HG03565 (cell line): ENCODE measurements at regions not wholly inside any gene's neighbourhood (a gene's known extent, or its start where the extent isn't known, plus 50 kb on each side); places are given as distances from the start of the nearest gene placed in this dataset.

Source experiments
- ATAC-seq: cut with Tn5 transposase; IDR thresholded peaks from one replicate; pipeline ENCODE4 v1.9.1; 2021; ENCODE audit warnings: mild to moderate bottlenecking, moderate library complexity; ENCODE audit not compliant: unreplicated experiment

DNA sequence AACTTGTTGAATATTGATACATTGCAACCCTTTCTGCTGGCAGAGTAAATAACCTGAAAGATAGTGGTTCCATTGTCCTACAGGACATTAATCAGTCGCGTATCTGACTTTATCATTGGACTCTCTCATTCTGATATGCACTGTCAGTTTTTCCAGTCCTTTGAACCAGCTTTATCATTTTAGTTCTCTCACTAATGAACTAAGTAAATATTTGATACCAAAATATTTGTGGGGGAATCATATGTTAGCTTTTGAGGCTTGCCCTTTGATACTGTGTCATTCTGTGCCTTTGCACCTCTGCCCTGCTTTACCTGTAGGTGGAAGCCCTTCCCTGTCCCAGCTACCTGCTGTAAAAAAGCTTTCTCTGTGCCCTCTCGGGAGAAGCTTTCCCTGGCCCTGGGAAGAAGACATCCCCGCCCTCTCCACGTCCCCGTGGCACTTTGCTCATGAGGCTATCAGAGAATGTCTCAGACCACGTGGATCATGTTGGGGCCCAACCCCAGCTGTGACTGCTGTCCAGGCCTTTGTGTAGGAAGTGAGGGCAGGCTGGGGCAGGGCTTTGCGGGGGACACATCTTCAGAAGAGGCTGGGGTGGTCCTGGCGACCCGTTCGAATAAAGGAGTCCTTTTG, 117.8 kb upstream of the NXT1 start:
- ATAC-seq, result no peak

- no peak for ATAC-seq
Measured at GRCh38 chr20:23232219-23232581, 118.4 kb upstream of the NXT1 start.

- ATAC-seq, result no peak
Measured at GRCh38 chr20:23231561-23232218, 118.9 kb upstream of the NXT1 start.

GRCh38 chr20:23230766-23231385, 119.7 kb upstream of the NXT1 start:
- ATAC-seq, result no peak

DNA sequence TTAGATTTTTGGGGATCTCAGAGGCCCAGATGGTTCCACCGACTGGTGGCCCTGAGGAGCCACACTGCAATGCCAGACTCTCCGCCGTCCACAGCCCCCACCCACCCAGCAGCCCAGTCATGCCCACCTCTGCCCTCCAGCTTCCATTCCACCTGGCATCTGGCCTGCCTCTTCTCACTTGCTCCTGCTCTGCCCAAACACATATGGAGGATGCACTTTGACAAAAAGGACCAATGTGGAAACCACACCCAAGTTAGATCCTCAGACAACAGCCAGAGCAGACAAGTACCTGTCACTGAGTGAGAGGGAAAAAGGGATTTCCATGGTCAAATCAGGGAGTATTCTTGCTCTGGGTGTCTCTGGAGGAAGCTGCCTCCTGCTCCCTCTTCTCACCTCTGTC, 120.6 kb upstream of the NXT1 start:
- ATAC-seq, result no peak

GRCh38 chr20:23228912-23229311, 121.7 kb upstream of the NXT1 start:
- ATAC-seq, result no peak

- ATAC-seq, result no peak
Measured at GRCh38 chr20:23227976-23228375, 122.6 kb upstream of the NXT1 start.

- ATAC-seq, result no peak
Measured at GRCh38 chr20:23227274-23227673, 123.3 kb upstream of the NXT1 start.

DNA sequence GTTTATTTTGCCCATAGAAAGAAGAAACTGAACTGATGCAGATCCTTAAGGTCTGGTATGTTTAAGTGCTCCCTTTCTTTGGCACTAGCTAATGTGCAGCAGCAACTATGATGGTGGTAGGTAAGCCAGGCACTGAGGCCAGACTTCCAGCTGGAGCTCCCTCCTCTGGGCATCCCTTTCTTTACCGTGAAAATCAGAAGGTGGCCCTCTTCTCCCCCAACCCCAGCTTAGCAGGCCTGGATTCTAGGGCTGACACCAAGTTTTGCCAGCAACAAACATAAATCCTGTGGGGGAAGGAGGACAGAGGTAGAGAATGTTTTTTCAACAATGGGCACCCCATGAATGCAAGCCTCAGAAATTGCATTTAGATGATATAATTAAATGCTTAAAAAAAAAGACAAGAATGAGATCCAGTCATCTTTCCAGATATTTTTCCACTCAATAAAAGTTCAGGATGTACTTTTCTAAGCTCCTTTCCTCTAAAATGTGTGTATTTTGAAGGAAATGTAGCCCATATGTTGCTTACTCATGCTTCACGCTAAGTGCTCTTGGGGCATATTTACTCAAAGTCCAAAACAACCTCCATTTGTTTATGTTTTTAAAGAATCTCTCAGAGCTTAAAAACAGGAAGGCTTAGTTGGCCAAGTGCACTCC, 123.9 kb upstream of the NXT1 start:
- ATAC-seq, result no peak

- ATAC-seq, result no peak
Measured at GRCh38 chr20:23225407-23226060, 125.1 kb upstream of the NXT1 start.

DNA sequence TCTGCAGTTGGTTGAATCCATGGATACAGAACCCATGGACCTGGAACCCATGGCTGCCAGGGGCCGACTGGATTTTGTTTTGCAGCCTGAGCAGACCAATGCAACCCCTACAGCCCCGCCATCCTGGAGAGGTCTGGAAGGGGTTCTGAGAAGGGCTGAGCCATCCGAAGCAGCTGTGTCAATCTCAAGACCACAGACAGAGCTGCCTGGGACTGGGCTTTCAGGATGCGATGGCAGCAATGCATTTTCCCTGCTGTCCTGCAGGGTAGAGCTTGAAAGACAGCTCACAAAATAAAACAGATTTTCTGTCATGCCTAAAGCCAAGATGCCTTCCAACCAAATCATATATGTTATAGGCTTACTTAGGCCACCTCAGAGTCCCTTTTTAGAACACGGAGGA, 125.8 kb upstream of the NXT1 start:
- ATAC-seq, result no peak

DNA sequence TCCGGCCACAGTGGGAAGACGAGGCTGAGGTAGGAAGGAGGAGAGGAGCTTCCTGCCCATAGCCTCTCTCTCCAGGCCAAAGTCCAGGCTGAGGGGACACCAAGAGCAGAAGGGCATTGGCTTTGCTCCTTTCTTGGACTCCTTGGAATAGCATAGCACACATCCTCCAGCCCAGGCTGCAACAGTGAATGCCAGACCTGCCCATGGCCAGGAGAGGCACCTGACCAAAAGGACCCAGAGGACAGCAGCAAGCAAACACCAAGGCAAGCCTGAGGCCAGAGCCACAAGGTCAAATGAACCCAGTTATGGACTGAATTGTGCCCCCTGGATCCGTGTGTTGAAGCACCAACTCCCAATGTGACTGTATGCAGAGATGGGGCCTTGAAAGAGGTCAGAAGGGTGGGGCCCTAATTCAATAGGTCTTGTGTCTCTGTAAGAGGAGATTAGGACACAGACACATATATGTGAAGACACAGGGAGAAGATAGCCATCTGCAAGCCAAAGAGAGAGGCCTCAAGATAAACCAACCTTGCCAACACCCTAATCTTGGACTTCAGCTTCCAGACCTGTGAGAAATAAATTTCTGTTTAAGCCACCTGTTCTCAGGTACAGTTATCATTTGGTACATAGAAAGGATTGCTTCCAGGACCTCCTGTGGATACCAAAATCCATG, 126.5 kb upstream of the NXT1 start:
- ATAC-seq, result no peak

GRCh38 chr20:23222531-23223200, 127.9 kb upstream of the NXT1 start:
- no peak for ATAC-seq

DNA sequence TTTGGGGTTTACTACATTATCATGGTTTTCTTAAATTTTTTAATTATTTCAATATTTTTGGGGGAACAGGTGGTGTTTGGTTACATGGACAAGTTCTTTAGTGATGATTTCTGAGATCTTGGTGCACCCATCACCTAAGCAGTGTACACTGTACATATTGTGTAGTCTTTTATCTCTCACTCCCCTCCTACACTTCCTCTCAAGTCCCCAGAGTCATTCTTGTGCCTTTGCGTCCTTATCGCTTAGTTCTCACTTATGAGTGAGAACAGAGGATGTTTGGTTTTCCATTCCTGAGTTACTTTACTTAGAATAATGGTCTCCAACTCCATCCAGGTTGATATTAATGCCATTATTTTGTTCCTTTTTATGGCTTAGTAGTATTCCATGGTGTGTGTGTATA, 130.9 kb upstream of the CD93 start:
- ATAC-seq, result no peak

DNA sequence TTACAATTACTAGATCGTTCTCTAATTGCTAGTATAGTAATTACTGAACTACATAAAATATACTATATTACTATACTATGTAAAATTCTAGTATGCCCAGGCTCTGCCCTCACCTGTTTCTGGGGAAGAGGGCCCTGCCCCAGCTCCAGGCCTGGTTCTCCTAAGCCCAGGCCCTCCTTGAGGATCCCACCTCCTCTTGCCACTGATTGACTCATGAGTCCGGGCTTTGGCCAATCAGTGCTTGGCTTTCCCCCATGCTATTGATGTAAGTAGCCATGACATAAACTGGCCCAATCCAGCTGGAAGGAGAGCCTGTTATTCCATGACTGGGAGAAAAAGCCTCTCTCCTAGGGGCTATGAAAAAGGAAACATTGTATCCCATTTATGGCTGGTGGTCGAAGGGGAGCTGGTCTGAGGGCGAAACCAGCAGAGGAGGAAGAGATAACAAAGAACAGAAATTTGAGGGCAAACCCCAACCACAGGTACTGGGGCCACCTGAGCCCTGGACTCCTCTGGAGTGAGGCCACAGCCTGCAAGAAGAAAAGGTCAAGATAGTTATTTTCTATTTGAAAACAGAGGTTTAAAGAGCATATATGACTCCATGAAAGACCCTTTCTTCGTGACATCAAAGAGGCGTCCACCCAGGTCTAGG, 129.3 kb upstream of the CD93 start:
- ATAC-seq, result no peak

DNA sequence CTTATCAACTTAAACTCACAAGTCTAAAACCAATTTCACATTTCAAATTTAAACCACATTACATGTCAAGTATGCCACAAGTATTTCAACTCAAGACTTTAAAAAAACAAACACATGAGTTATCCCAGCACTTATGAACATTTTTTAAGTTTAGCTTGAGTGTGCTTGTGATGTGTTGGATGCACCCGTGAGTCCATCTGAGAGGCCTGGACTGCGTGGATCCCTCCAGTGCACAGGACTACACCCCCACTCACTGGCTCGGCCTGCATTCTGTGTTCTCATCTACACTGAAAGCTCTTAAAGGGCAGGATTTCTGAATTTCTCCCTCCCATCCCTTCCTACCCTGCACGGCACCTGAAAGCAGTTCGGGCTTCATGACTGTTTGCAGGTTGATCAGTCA, 128.8 kb upstream of the CD93 start:
- ATAC-seq, result no peak

DNA sequence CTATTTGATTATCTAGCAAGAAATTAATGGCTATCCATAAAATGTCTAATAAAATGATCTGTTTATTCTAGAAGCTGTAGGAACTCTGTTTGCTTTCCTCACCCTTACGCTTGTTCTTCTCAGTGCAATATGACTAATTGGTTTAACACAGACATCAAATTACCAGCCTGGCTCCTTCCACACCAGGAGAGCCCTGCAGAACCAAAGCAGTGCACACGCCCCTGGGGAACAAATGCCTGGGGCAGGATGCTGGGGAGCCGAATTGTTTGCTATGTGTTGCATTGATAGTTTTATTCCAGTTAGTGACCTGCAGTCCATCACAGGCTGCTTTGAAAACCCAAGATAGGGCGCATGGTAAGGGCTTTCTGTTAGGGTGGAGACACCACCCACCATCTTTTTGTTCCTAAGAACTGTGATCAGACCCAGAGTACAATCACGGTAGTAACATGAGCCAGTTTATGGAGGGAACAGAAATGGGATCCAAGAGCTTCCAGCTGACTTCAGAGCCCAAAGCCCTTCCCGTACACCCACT, 126.4 kb upstream of the CD93 start:
- ATAC-seq, result no peak

DNA sequence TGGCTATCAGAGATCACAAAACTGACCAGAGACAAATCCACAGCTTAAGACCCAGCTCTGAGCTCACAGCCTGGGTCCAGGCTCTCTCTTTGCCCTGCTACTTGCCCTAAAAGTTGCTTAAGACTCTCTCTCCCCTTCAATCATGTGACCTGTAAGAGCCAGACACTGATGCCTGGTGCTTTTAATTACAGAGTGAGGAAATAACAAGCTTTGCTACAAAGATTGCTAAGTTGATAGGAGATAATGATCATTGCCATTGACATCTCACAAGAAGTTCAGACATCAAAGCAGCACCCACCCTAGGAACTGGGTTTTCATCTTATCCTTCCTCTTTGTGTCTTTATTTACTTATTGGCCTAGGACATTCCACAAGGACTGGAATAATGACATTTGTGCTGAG, 125.9 kb upstream of the CD93 start:
- no peak for ATAC-seq

GRCh38 chr20:23211164-23211563, 125.0 kb upstream of the CD93 start:
- ATAC-seq, result no peak
